Dendritic cell treated with granulocyte-macrophage colony-stimulating factor and Interleukin-4, amounts not matched to agents 40 ng/mL and 50 ng/mL, for 4 days (primary cell): ENCODE measurements at regions not wholly inside any gene's neighbourhood (a gene's known extent, or its start where the extent isn't known, plus 50 kb on each side); places are given as distances from the start of the nearest gene placed in this dataset.

ENCODE experiments used
- H3K27ac Mint-ChIP-seq: one replicate; pipeline ENCODE4 v1.8.0; 2022; ENCODE audit warnings: mild to moderate bottlenecking, mixed read lengths
- H3K27me3 Mint-ChIP-seq: one replicate; pipeline ENCODE4 v1.8.0; 2022; ENCODE audit warnings: mild to moderate bottlenecking, mixed read lengths
- H3K36me3 Mint-ChIP-seq: one replicate; pipeline ENCODE4 v1.8.0; 2022; ENCODE audit warnings: low read depth, mixed read lengths
- H3K4me1 Mint-ChIP-seq: one replicate; pipeline ENCODE4 v1.8.0; 2022; ENCODE audit warnings: low read depth, mixed read lengths
- H3K4me3 Mint-ChIP-seq: one replicate; pipeline ENCODE4 v1.8.0; 2022; ENCODE audit warnings: mild to moderate bottlenecking, moderate library complexity, mixed read lengths
- H3K9me3 Mint-ChIP-seq: one replicate; pipeline ENCODE4 v1.8.0; 2022; ENCODE audit warnings: mixed read lengths
- intact Hi-C: fragments of 100-400 bp; cut with micrococcal nuclease; formaldehyde crosslinking; loops from one replicate; pipeline ENCODE4 v1.15.0; 2022

DNA sequence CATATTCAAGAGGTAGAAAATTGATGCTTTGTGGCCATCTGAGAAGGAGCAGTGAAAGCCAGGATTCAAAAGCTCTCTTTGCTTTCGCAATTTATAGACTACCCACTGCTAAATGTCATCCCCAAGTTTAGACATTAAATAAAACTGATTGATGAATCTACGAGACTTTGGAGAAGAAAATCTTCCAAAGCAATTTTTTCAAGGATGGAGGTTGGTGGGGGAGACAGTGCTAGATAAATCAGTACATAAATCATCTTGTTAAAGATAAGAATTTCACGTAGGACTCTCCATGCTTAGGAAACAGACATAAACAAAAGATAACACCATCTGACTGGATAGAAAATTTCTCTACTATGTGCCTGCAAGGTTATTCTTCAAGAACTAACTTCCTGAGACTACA lies 147.6 kb upstream of the TIAM1 start:
- Mint-ChIP-seq H3K36me3 (no peaks in the 10 kb centered on the region), H3K27ac (no peak overlapping the region), H3K27me3 (peaks cover 4% of the 10 kb centered on the region), H3K4me3 (no peak overlapping the region), H3K4me1 (no peaks in the 10 kb centered on the region), H3K9me3 (no peaks in the 10 kb centered on the region)
- intact Hi-C loops, result no loop called here

GRCh38 chr21:31490443-31490842 lies 146.4 kb upstream of the TIAM1 start:
- Mint-ChIP-seq H3K27me3 (peaks cover 4% of the 10 kb centered on the region), H3K4me3 (no peak overlapping the region), H3K4me1 (no peaks in the 10 kb centered on the region), H3K27ac (no peak overlapping the region), H3K36me3 (no peaks in the 10 kb centered on the region), H3K9me3 (peaks cover 9% of the 10 kb centered on the region)
- intact Hi-C loops, result no loop called here

- H3K9me3 Mint-ChIP-seq, result peaks cover 16% of the 10 kb centered on the region
- no peaks in the 10 kb centered on the region for H3K36me3 Mint-ChIP-seq
- intact Hi-C loops, result no loop called here
- H3K27me3 Mint-ChIP-seq, result peaks cover 4% of the 10 kb centered on the region
- no peak overlapping the region for H3K4me3 Mint-ChIP-seq
- no peaks in the 10 kb centered on the region for H3K4me1 Mint-ChIP-seq
- no peak overlapping the region for H3K27ac Mint-ChIP-seq
These were observed 145.7 kb upstream of the TIAM1 start for GRCh38 chr21:31489726-31490125.

GRCh38 chr21:31489014-31489413 lies 145.0 kb upstream of the TIAM1 start:
- intact Hi-C loops, result no loop called here
- Mint-ChIP-seq H3K9me3 (peaks cover 23% of the 10 kb centered on the region), H3K27me3 (peaks cover 4% of the 10 kb centered on the region), H3K4me1 (no peaks in the 10 kb centered on the region), H3K27ac (no peak overlapping the region), H3K36me3 (no peaks in the 10 kb centered on the region), H3K4me3 (no peak overlapping the region)

DNA sequence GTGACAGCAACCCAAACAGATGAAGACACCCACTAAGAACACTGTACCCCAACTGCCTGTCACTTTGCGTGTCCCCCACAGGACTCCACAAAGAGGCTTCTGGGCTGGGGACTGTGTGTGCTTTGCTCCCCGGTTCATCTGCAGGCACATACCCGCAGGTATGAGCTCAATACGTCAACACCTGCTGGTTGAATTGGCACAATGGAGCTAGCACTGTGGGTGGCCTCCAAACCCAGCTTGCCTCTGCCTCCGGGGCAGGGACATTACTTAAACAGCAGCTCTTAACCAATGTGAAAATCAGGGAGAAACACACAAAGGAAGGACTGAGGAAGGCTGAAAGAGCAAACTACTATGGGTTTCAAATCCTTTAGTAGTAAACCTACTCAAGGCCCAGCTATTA lies 140.2 kb upstream of the TIAM1 start:
- intact Hi-C loops, result no loop called here
- Mint-ChIP-seq H3K27ac (no peak overlapping the region), H3K36me3 (no peaks in the 10 kb centered on the region), H3K4me1 (no peaks in the 10 kb centered on the region), H3K9me3 (peaks cover 69% of the 10 kb centered on the region), H3K27me3 (peaks cover 2% of the 10 kb centered on the region), H3K4me3 (no peak overlapping the region)

- H3K4me1 Mint-ChIP-seq, result no peaks in the 10 kb centered on the region
- no peak overlapping the region for H3K4me3 Mint-ChIP-seq
- H3K27ac Mint-ChIP-seq, result no peak overlapping the region
- H3K27me3 Mint-ChIP-seq, result peaks cover 3% of the 10 kb centered on the region
- intact Hi-C loops, result no loop called here
- H3K9me3 Mint-ChIP-seq, result peaks cover 69% of the 10 kb centered on the region
- H3K36me3 Mint-ChIP-seq, result no peaks in the 10 kb centered on the region
These were observed 139.1 kb upstream of the TIAM1 start for GRCh38 chr21:31483146-31483545.

DNA sequence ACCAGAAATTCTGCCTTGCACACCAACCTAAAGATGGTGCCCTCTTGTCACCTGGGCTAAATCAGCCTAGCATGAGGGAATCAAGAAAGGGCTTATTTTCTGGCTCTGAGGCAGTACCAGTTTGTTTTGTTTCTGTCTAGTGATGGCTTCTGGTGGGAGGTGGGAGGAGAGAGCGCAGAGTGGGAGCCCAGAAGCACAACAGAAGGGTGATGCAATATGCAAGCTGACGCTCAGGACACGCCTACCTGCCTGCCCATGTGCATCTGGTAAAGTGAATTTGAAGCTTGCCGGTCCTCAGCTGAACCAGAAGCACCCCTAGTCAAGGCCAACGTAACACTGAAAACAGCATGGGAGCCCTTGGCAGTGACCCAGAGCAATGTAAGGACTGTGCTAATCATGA lies 138.4 kb upstream of the TIAM1 start:
- no peaks in the 10 kb centered on the region for H3K4me1 Mint-ChIP-seq
- no peak overlapping the region for H3K4me3 Mint-ChIP-seq
- H3K27ac Mint-ChIP-seq, result no peak overlapping the region
- peaks cover 3% of the 10 kb centered on the region for H3K27me3 Mint-ChIP-seq
- no peaks in the 10 kb centered on the region for H3K36me3 Mint-ChIP-seq
- H3K9me3 Mint-ChIP-seq, result peaks cover 69% of the 10 kb centered on the region
- intact Hi-C loops, result no loop called here

DNA sequence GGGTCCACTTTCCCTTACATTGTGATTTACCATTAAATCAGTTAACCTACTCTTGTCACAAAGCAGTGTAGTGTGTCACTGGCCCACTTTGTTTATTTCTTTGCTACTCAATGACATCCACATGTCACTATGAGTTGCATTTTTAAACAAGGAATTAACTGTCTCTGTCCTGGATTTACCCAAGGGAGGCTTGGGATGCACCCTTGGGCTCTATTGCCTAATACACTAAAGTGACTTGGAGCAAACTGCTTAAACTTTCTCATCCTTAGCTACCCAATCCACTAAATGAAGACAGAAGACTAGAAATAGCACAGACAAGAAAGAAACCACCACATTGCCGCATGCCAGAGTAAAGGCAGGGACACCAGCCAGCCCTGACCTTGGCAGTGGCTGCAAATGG lies 136.2 kb upstream of the TIAM1 start:
- Mint-ChIP-seq H3K27ac (no peak overlapping the region), H3K4me3 (no peak overlapping the region), H3K9me3 (peaks cover 59% of the 10 kb centered on the region), H3K4me1 (no peaks in the 10 kb centered on the region), H3K36me3 (no peaks in the 10 kb centered on the region), H3K27me3 (peaks cover 3% of the 10 kb centered on the region)
- intact Hi-C loops, result no loop called here

- Mint-ChIP-seq H3K36me3 (no peaks in the 10 kb centered on the region), H3K27ac (no peak overlapping the region), H3K27me3 (peaks cover 3% of the 10 kb centered on the region), H3K9me3 (peaks cover 53% of the 10 kb centered on the region), H3K4me3 (no peak overlapping the region), H3K4me1 (no peaks in the 10 kb centered on the region)
- intact Hi-C loops, result no loop called here
These were observed 135.7 kb upstream of the TIAM1 start for GRCh38 chr21:31479714-31480113.

GRCh38 chr21:31479222-31479621 lies 135.2 kb upstream of the TIAM1 start:
- intact Hi-C loops, result no loop called here
- H3K27me3 Mint-ChIP-seq, result peaks cover 3% of the 10 kb centered on the region

GRCh38 chr21:31476263-31477022 lies 132.4 kb upstream of the TIAM1 start:
- H3K36me3 Mint-ChIP-seq, result no peaks in the 10 kb centered on the region
- intact Hi-C loops, result no loop called here

More at GRCh38 chr21:31479222-31479621, 135.2 kb upstream of the TIAM1 start:
- H3K27ac Mint-ChIP-seq, result no peak overlapping the region
- H3K4me1 Mint-ChIP-seq, result no peaks in the 10 kb centered on the region
- no peak overlapping the region for H3K4me3 Mint-ChIP-seq
- no peaks in the 10 kb centered on the region for H3K36me3 Mint-ChIP-seq
- peaks cover 48% of the 10 kb centered on the region for H3K9me3 Mint-ChIP-seq

GRCh38 chr21:31475223-31475622 lies 131.2 kb upstream of the TIAM1 start:
- intact Hi-C loops, result no loop called here
- H3K27ac Mint-ChIP-seq, result no peak overlapping the region
- H3K4me1 Mint-ChIP-seq, result no peaks in the 10 kb centered on the region
- no peaks in the 10 kb centered on the region for H3K36me3 Mint-ChIP-seq
- no peak overlapping the region for H3K4me3 Mint-ChIP-seq
- peaks cover 11% of the 10 kb centered on the region for H3K9me3 Mint-ChIP-seq
- H3K27me3 Mint-ChIP-seq, result peaks cover 3% of the 10 kb centered on the region

More at GRCh38 chr21:31476263-31477022, 132.4 kb upstream of the TIAM1 start:
- Mint-ChIP-seq H3K4me3 (no peak overlapping the region), H3K9me3 (peaks cover 23% of the 10 kb centered on the region), H3K4me1 (no peaks in the 10 kb centered on the region), H3K27me3 (peaks cover 3% of the 10 kb centered on the region), H3K27ac (no peak overlapping the region)

DNA sequence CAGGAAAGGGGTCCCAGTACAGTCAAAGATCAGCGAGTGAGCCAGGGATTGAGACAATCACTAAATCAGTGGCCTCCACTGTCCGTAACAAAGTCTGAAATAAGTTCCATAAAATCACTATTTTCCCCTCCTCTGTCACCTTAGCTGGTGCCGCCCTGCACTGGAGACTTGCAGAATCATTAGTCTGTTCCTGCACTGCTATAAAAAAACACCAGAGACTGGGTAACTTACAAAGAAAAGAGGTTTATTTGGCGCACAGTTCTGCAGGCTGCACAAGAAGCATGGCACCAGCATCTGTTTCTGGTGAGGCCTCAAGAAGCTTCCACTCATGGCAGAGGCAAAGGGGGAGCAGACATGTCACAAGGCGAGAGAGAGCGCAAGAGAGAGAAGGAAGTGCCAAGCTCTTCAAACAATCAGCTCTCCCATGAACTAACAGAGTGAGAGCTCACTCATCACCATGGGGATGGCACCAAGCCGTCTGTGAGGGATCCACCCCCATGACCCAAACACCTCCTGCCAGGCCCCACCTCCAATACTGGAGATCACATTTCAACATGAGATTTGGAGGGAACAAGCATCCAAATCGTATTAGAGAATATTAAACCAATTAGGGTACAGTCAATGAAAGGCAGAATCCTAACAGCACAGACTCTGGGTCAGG lies 129.8 kb upstream of the TIAM1 start:
- H3K9me3 Mint-ChIP-seq, result no peaks in the 10 kb centered on the region
- no peaks in the 10 kb centered on the region for H3K36me3 Mint-ChIP-seq
- no peak overlapping the region for H3K27ac Mint-ChIP-seq
- intact Hi-C loops, result no loop called here
- no peaks in the 10 kb centered on the region for H3K4me1 Mint-ChIP-seq
- H3K27me3 Mint-ChIP-seq, result no peaks in the 10 kb centered on the region
- H3K4me3 Mint-ChIP-seq, result no peak overlapping the region

- Mint-ChIP-seq H3K4me3 (no peak overlapping the region), H3K27me3 (no peaks in the 10 kb centered on the region), H3K9me3 (no peaks in the 10 kb centered on the region), H3K36me3 (no peaks in the 10 kb centered on the region), H3K27ac (no peak overlapping the region), H3K4me1 (no peaks in the 10 kb centered on the region)
- intact Hi-C loops, result no loop called here
These were observed 127.8 kb upstream of the TIAM1 start for GRCh38 chr21:31471865-31472264.
